Activated CD4-positive, alpha-beta memory T cell treated with anti-CD3 and anti-CD28 coated beads for 36 hours (primary cell): ENCODE measurements at regions not wholly inside any gene's neighbourhood (a gene's known extent, or its start where the extent isn't known, plus 50 kb on each side); places are given as distances from the start of the nearest gene placed in this dataset.
"Not testable (repeated sequence)": the region's sequence is repeated elsewhere in the genome, so short reads cannot be mapped to it uniquely, and the experiment has no call there.

Experiments
- CTCF ChIA-PET: fragments of 350-600 bp; sonication (Branson Sonifier 250); formaldehyde crosslinking; loops from one replicate; lab custom pipeline; 2021; ENCODE audit warnings: antibody characterized with exemption, inconsistent platforms; lab: Charles Lee
- POLR2A ChIA-PET: fragments of 350-600 bp; sonication (Branson Sonifier 250); formaldehyde crosslinking; loops from one replicate; lab custom pipeline; 2021; ENCODE audit warnings: antibody characterized with exemption; lab: Charles Lee
- DNase-seq: peaks from one replicate; pipeline ENCODE4 v3.0.0-alpha.2; 2020
- H3K27ac Mint-ChIP-seq: one replicate; pipeline ENCODE4 v1.8.0; 2021; ENCODE audit warnings: mixed read lengths
- H3K27me3 Mint-ChIP-seq: one replicate; pipeline ENCODE4 v1.8.0; 2021; ENCODE audit warnings: mixed read lengths
- H3K36me3 Mint-ChIP-seq: one replicate; pipeline ENCODE4 v1.8.0; 2021; ENCODE audit warnings: mixed read lengths
- H3K4me1 Mint-ChIP-seq: one replicate; pipeline ENCODE4 v1.8.0; 2021; ENCODE audit warnings: low read depth, mixed read lengths
- H3K4me3 Mint-ChIP-seq: one replicate; pipeline ENCODE4 v1.8.0; 2021; ENCODE audit warnings: mild to moderate bottlenecking, mixed read lengths
- H3K9me3 Mint-ChIP-seq: one replicate; pipeline ENCODE4 v1.8.0; 2021; ENCODE audit warnings: mixed read lengths
- intact Hi-C: fragments of 100-400 bp; cut with micrococcal nuclease; formaldehyde crosslinking; loops from one replicate; pipeline ENCODE4 v1.15.1; 2023

GRCh38 chr3:53401154-53401553 lies 53.8 kb upstream of the DCP1A start:
- DNase-seq: no peak
- H3K4me3 Mint-ChIP-seq: no peak overlapping the region
- no peaks in the 10 kb centered on the region for H3K4me1 Mint-ChIP-seq
- H3K36me3 Mint-ChIP-seq: no peaks in the 10 kb centered on the region
- ChIA-PET POLR2A (no interaction called here), CTCF (no interaction called here)
- intact Hi-C loops: no loop called here
- H3K9me3 Mint-ChIP-seq: peaks cover 3% of the 10 kb centered on the region
- H3K27me3 Mint-ChIP-seq: peaks cover 11% of the 10 kb centered on the region
- H3K27ac Mint-ChIP-seq: no peak overlapping the region

GRCh38 chr3:53402326-53402725 lies 55.0 kb upstream of the DCP1A start:
- POLR2A ChIA-PET: no interaction called here
- CTCF ChIA-PET: no interaction called here
- Mint-ChIP-seq H3K27ac (no peak overlapping the region), H3K4me3 (no peak overlapping the region), H3K27me3 (peaks cover 11% of the 10 kb centered on the region), H3K4me1 (peaks cover 2% of the 10 kb centered on the region), H3K36me3 (no peaks in the 10 kb centered on the region), H3K9me3 (peaks cover 3% of the 10 kb centered on the region)
- DNase-seq: no peak
- intact Hi-C loops: no loop called here

GRCh38 chr3:53411371-53411770 lies 64.0 kb upstream of the DCP1A start:
- Mint-ChIP-seq H3K27me3 (peaks cover 5% of the 10 kb centered on the region), H3K9me3 (peaks cover 25% of the 10 kb centered on the region), H3K4me1 (peaks cover 4% of the 10 kb centered on the region), H3K36me3 (peaks cover 4% of the 10 kb centered on the region), H3K4me3 (no peak overlapping the region), H3K27ac (no peak overlapping the region)
- intact Hi-C loops: no loop called here
- DNase-seq: no peak
- POLR2A ChIA-PET: no interaction called here
- CTCF ChIA-PET: no interaction called here

- H3K36me3 Mint-ChIP-seq: peaks cover 4% of the 10 kb centered on the region
- H3K4me3 Mint-ChIP-seq: no peak overlapping the region
- peaks cover 25% of the 10 kb centered on the region for H3K9me3 Mint-ChIP-seq
- H3K27me3 Mint-ChIP-seq: peaks cover 6% of the 10 kb centered on the region
- intact Hi-C loops: no loop called here
- ChIA-PET POLR2A (no interaction called here), CTCF (no interaction called here)
- no peak overlapping the region for H3K27ac Mint-ChIP-seq
- no peak for DNase-seq
- no peaks in the 10 kb centered on the region for H3K4me1 Mint-ChIP-seq
Measured at GRCh38 chr3:53412953-53413352, 65.6 kb upstream of the DCP1A start.

GRCh38 chr3:53416530-53416929 lies 69.2 kb upstream of the DCP1A start:
- intact Hi-C loops: no loop called here
- Mint-ChIP-seq H3K27ac (no peak overlapping the region), H3K4me3 (no peak overlapping the region), H3K27me3 (peaks cover 6% of the 10 kb centered on the region), H3K36me3 (peaks cover 4% of the 10 kb centered on the region), H3K4me1 (no peaks in the 10 kb centered on the region), H3K9me3 (peaks cover 25% of the 10 kb centered on the region)
- POLR2A ChIA-PET: no interaction called here
- DNase-seq: no peak
- CTCF ChIA-PET: no interaction called here

- Mint-ChIP-seq H3K27me3 (peaks cover 6% of the 10 kb centered on the region), H3K27ac (no peak overlapping the region), H3K4me1 (no peaks in the 10 kb centered on the region), H3K4me3 (no peak overlapping the region), H3K9me3 (no peaks in the 10 kb centered on the region), H3K36me3 (no peaks in the 10 kb centered on the region)
- no peak for DNase-seq
- intact Hi-C loops: no loop called here
- POLR2A ChIA-PET: no interaction called here
- CTCF ChIA-PET: interaction anchor here (0.6 kb wide), 1 partner anchor 121 kb away, joined by 3 read pairs; no protein-coding TSS in a partner anchor
Measured at GRCh38 chr3:53420831-53421230, 73.5 kb upstream of the DCP1A start.

- Mint-ChIP-seq H3K27me3 (peaks cover 5% of the 10 kb centered on the region), H3K4me1 (no peaks in the 10 kb centered on the region), H3K4me3 (no peak overlapping the region), H3K36me3 (no peaks in the 10 kb centered on the region), H3K27ac (no peak overlapping the region), H3K9me3 (no peaks in the 10 kb centered on the region)
- POLR2A ChIA-PET: no interaction called here
- CTCF ChIA-PET: no interaction called here
- intact Hi-C loops: no loop called here
- DNase-seq: no peak
Measured at GRCh38 chr3:53422954-53423698, 71.3 kb upstream of the CACNA1D start.

- no peak overlapping the region for H3K4me3 Mint-ChIP-seq
- H3K4me1 Mint-ChIP-seq: no peaks in the 10 kb centered on the region
- DNase-seq: no peak
- peaks cover 6% of the 10 kb centered on the region for H3K27me3 Mint-ChIP-seq
- CTCF ChIA-PET: no interaction called here
- no peaks in the 10 kb centered on the region for H3K9me3 Mint-ChIP-seq
- H3K36me3 Mint-ChIP-seq: no peaks in the 10 kb centered on the region
- POLR2A ChIA-PET: no interaction called here
- intact Hi-C loops: no loop called here
- no peak overlapping the region for H3K27ac Mint-ChIP-seq
Measured at GRCh38 chr3:53425936-53426335, 68.5 kb upstream of the CACNA1D start.

GRCh38 chr3:53426918-53427317 lies 67.5 kb upstream of the CACNA1D start:
- Mint-ChIP-seq H3K27me3 (peaks cover 6% of the 10 kb centered on the region), H3K36me3 (no peaks in the 10 kb centered on the region), H3K4me1 (no peaks in the 10 kb centered on the region), H3K27ac (no peak overlapping the region), H3K9me3 (no peaks in the 10 kb centered on the region), H3K4me3 (no peak overlapping the region)
- CTCF ChIA-PET: no interaction called here
- DNase-seq: no peak
- POLR2A ChIA-PET: no interaction called here
- intact Hi-C loops: no loop called here

GRCh38 chr3:53436828-53437227 lies 57.6 kb upstream of the CACNA1D start:
- no peaks in the 10 kb centered on the region for H3K4me1 Mint-ChIP-seq
- no peak overlapping the region for H3K27ac Mint-ChIP-seq
- peaks cover under 1% of the 10 kb centered on the region for H3K27me3 Mint-ChIP-seq
- ChIA-PET POLR2A (no interaction called here), CTCF (no interaction called here)
- no peak for DNase-seq
- H3K4me3 Mint-ChIP-seq: no peak overlapping the region
- intact Hi-C loops: no loop called here
- no peaks in the 10 kb centered on the region for H3K9me3 Mint-ChIP-seq
- no peaks in the 10 kb centered on the region for H3K36me3 Mint-ChIP-seq

- H3K36me3 Mint-ChIP-seq, H3K27ac Mint-ChIP-seq, H3K9me3 Mint-ChIP-seq, CTCF ChIA-PET, DNase-seq, H3K4me3 Mint-ChIP-seq, POLR2A ChIA-PET, intact Hi-C loops, H3K4me1 Mint-ChIP-seq: not testable (repeated sequence)
- H3K27me3 Mint-ChIP-seq: peaks cover 13% of the 10 kb centered on the region
Measured at GRCh38 chr3:53442863-53443262, 51.5 kb upstream of the CACNA1D start.
